Esophagus squamous epithelium (tissue), 4 donors: ENCODE measurements at regions not wholly inside any gene's neighbourhood (a gene's known extent, or its start where the extent isn't known, plus 50 kb on each side); places are given as distances from the start of the nearest gene placed in this dataset.

Experiments used
- CTCF ChIP-seq, 6 experiments: fragments of 450-650 bp in 4 of 6; fragments of 200-600 bp in 2 of 6; sonication (generic) in 2 of 6; IDR thresholded peaks; one replicate each; pipeline ENCODE4 v1.5.1; 2016 to 2019; ENCODE audit warnings: antibody characterized with exemption in 6 of 6, mild to moderate bottlenecking in 4 of 6, moderate library complexity in 4 of 6
- POLR2A ChIP-seq, 4 donors: fragments of 450-650 bp; IDR thresholded peaks; one replicate each; pipeline ENCODE4 v1.6.1; 2017; ENCODE audit warnings: antibody characterized with exemption in 4 of 4, mild to moderate bottlenecking in 4 of 4, moderate library complexity in 3 of 4

GRCh38 chr16:54207837-54208236 lies 78.8 kb downstream of the IRX3 start:
- TF ChIP-seq CTCF (IDR thresholded peaks at IDR 0.05) (no peak), POLR2A (IDR thresholded peaks at IDR 0.05) (no peak)
